HG03045 (cell line): ENCODE measurements at regions not wholly inside any gene's neighbourhood (a gene's known extent, or its start where the extent isn't known, plus 50 kb on each side); places are given as distances from the start of the nearest gene placed in this dataset.

Experiments used
- ATAC-seq: cut with Tn5 transposase; IDR thresholded peaks from one replicate; pipeline ENCODE4 v1.9.1; 2021; ENCODE audit warnings: mild to moderate bottlenecking, moderate library complexity; ENCODE audit not compliant: unreplicated experiment

DNA sequence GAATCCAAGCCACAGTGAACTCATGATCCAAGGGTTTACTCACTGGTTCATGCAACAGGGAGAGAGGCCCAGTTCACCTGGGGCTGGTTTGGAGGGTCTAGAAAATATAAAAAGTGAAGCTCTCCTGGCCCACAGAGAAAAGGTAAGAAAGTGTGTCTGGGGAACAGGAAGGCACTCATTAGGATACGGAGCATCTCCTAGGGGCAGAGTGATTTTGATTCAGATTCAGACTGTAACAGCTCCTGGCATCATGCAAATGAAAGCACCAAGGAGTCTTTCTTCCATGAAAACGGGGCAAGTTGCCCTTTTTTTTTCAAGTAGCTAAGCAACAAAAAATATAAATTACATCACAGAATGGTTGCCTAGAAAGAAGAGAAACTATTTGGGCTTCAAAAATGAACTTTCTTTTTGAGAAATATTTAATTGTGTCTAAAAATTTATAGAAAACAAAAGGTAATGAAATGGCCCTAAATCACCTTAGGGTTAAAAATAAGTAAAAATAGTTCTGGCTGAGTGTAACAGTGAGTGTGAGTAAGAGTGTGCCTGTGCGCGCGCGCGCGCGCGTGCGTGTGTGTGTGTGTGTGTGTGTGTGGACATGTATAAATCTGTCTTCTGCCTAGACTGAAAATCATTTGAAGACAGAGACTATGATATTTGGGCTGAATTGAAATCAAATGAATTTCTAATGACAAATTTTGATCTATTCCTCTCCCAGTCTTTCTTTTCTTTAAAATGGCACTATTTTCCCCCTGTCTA, 177.8 kb upstream of the ZNF462 start:
- ATAC-seq = no peak

GRCh38 chr9:106689089-106689488, 173.9 kb upstream of the ZNF462 start:
- ATAC-seq = no peak

DNA sequence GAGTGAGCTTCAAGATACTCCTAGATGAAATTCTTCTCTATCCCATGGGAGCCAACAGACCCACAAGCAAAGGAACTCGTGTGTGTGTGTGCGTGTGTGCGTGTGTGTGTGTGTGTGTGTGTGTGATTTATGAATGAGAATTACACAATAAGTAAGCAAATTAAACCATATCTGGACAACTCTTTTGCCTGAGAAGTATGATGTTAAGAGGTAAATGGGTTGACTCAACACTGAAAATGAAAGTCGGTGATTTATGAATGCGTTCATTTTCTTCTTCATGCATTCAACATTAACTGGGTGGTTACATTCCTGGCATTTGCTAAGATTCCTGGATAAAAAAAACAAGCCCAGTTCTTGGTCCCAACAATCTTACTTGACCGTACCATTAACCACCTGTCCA, 171.3 kb upstream of the ZNF462 start:
- no peak for ATAC-seq

- no peak for ATAC-seq
These were observed 169.4 kb upstream of the ZNF462 start for GRCh38 chr9:106693558-106693957.

DNA sequence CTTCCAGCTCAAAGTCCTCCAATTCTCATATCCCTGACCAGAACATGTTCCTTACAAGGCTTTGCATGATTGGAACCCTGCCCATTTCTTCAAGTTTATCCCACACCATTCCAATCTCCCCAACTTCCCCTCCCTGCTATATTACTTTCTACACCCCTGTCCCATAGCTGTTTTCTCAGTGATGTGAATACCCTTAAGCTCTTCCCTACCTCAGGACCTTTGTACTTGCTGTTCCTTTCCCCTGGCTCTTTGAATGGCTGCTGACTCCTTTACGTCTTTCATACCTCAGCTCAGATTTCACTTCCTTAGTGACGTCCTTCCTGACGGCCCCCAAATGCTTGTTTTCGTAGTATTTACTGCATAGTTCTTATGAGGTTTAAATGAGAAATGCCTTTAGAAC, 166.2 kb upstream of the ZNF462 start:
- ATAC-seq = no peak

DNA sequence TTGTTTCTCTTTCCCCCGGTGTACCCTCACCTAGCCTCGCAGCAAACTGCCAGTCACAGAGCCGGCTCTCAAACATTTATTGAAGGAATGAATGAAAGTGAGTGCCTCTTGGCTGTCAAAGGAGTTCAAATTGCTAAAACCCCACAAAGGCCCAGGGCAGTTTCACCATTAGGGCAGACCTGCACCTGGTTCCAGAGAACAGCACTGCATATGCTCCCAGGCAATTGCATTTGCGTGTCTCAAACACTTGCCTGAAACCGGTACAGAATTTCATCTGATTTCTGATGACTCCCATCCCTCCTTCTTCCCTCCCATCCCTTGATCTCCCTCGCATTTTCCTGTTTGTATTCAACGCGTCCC, 165.6 kb upstream of the ZNF462 start:
- no peak for ATAC-seq

DNA sequence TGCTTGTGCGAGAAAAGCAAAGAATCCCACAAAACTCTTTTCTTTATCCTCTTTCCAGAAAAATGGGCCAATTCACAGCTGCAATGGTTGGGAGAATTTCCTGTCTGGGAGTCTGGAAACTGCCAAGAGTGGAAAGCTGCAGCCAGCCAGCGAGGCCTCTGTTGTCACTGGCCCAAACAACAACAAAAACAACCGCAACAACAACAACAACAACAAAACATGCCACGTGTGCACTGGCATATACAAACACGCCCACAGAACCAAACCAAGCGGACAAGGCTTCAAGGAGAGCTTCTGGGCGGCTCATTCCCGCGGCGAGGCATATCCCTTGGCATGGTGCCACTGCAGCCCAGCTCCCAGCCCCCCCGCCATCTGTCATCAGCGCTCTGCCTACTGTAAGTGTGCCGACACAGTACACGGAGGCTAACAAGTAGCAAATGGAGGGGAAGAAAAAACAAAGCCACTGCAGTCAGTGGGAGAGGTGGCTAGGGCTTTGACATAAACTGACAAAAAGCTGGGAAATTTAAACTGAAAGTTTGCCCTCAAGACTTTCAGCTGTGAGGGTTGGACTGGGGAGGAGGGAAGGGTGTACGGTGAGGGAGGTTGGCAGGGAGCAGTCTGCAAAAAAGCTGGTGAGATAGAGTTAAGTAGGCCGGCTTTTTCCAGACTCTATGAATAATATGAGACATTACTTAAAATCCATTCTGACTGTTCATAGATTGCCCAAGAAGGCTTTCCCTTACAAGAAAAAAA, 165.0 kb upstream of the ZNF462 start:
- ATAC-seq = no peak

GRCh38 chr9:106700676-106701075, 162.3 kb upstream of the ZNF462 start:
- ATAC-seq = no peak

DNA sequence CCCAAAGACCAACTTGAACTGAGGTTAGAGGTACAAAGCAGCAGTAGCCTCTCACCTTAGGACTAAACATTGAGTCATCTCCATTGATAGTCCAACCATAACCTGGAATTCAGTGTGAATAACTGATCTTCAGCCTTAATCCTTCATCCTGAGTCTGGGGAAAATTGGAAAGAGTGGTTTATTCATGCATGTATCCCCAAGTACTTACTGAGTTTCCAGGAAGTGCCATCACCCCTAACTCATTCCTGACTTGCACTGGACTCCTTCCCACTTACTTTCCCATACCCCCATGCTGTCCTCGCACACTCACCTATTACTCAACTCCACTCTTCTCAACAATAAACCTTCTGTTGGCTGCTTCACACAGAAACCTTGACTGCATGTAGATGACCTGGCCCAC, 161.4 kb upstream of the ZNF462 start:
- no peak for ATAC-seq

DNA sequence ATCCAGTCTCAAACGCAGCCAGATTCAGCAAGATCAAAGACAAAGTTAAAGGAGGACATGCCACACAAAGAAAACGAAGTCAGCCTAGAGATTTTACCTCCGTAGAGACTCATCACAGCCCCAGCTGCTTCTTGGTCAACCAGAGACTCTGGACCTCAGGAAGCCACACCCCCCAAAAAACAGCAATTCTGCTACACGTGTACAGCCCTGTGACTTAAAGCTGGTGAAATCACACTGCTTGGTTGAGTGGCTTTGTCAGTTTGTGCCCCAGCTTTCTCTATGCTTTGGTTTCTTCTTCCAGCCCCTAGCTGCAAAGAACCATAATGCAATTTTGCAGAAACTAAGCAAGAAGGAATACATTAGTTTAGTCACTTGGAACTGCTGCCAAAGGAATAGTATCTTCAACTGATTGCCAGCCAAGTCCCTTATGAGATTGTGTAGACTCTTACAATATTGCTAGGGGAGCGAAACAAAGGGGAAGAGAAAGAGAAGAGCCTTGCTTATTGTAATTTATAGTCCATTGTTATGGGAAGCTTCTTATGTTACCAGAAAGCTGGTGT, 158.8 kb upstream of the ZNF462 start:
- ATAC-seq = no peak

DNA sequence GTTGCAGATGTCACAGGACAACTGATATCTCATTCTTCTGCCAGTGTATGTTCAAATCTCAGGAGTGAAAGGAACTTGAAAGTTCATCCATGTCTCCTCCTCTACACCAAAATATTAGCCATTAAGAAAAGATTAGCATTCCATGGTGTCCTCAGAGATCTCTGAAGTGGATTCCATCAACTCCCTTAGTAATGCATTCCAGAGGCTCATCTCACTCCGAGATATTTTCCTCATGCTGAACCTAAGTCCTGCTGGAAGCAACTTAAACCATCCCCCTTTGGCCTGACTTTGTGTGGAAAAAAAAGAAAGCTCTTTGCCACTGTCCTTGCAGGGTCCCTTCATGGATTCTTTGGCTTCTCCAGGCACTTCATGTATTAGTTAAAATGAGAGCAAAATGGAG, 155.7 kb upstream of the ZNF462 start:
- ATAC-seq = no peak

DNA sequence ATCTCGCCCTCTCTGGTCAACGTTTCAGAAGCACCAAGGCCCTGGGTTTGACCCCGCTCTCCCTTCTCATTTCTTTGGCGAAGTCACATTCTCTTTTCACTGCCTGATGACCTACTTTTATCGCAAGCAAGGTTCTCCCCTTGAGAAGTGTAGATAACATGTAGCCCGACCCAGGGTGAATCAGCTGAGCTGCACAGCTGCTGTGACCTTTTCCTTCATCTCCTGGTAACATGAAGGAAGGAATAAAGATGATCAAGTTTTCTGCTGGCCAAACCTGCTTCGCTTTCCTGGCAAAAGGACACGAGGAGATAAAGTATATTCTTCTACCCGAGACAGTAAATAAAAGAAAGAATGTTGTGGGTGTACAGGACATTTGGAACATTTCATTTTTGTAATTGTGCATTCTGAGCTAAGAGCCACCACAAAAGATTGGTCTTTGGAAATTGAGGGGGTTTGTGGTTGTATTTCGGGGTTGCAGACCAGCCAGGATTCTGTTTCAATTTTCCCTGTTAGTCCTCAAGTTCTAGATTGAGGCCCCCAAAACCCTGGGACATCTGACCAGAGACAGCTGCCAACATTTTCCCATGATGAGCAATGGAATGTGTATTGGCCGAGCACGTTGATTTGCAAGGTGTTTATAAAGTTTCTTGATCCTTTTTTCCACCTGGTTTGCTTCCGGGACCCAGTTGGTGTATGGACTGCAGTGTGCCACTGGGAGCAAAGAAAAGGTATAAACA, 155.1 kb upstream of the ZNF462 start:
- no peak for ATAC-seq

DNA sequence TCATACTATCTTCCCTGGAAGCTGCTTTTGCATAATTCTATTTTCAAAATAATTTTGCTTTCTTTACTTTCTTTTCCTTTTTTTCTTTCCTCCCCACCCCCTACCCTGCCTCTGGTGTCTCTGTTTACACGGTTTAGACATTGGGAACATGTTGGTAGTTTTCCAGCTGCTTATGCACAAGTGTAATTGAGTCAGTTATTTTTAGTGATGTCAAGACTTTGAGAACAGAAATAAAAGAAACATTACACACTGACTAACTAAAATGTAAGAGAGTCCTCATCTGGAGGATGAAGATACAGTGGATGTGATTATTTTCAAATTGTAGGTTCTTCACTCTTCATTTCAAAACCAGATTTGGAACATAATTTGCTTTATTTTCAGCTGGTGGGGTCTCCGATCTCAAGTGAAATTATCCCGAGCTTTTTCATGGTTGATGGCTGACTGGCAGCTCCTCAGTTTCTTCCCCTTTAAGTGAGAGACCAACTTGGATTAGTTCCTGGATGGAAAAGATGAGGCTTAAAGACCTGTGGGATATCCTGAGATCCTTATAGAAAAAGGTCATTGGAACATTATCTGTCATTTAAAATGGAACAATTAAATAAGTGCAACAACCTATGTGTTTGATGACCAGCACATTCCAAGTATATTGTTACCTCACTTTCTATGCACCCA, 154.4 kb upstream of the ZNF462 start:
- ATAC-seq = no peak

GRCh38 chr9:106712279-106712678, 150.7 kb upstream of the ZNF462 start:
- no peak for ATAC-seq

GRCh38 chr9:106713206-106713605, 149.8 kb upstream of the ZNF462 start:
- ATAC-seq = no peak

GRCh38 chr9:106716820-106717219, 146.1 kb upstream of the ZNF462 start:
- ATAC-seq = no peak

GRCh38 chr9:106717686-106718085, 145.3 kb upstream of the ZNF462 start:
- no peak for ATAC-seq

DNA sequence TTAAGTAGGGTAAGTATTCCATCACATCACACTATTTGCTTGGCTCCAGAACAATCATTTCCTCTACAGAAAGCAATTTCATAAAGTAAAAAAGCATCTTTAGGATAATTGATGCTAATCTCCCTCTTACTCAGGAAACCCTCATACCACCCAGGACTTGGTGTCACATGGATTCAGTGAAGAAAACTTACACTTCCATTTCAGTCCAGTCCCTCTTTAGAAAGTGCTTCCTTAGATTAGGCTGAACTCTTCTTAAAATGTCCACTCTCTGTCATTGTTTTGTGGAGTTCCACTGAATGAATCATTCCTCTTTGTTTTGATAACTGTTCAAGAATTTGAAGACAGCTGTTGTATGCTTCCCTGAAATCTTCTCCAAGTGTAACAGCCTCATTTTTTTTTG, 144.0 kb upstream of the ZNF462 start:
- no peak for ATAC-seq

- no peak for ATAC-seq
These were observed 140.8 kb upstream of the ZNF462 start for GRCh38 chr9:106722051-106722753.

- no peak for ATAC-seq
These were observed 139.0 kb upstream of the ZNF462 start for GRCh38 chr9:106723926-106724325.
